Testis (tissue), 2 donors: ENCODE measurements at regions not wholly inside any gene's neighbourhood (a gene's known extent, or its start where the extent isn't known, plus 50 kb on each side); places are given as distances from the start of the nearest gene placed in this dataset.

Source experiments
- DNase-seq: peaks from one replicate; pipeline ENCODE4 v3.0.0-alpha.2; 2019
- H3K27ac ChIP-seq, 2 donors: fragments of 200-600 bp; sonication (generic); one replicate each; pipeline ENCODE4 v1.5.1; 2019
- H3K27me3 ChIP-seq: fragments of 200-600 bp; sonication (generic); one replicate; pipeline ENCODE4 v1.5.1; 2019
- H3K36me3 ChIP-seq: fragments of 200-600 bp; sonication (generic); one replicate; pipeline ENCODE4 v1.5.1; 2017; ENCODE audit warnings: low read depth; ENCODE audit errors: missing control alignments
- H3K4me1 ChIP-seq: fragments of 200-600 bp; sonication (generic); one replicate; pipeline ENCODE4 v1.5.1; 2019
- H3K4me3 ChIP-seq, 2 donors: fragments of 200-600 bp; sonication (generic); one replicate each; pipeline ENCODE4 v1.5.1; 2017 to 2019
- H3K9me3 ChIP-seq: fragments of 200-600 bp; sonication (generic); one replicate; pipeline ENCODE4 v1.5.1; 2017
- CTCF ChIP-seq, 3 experiments: fragments of 450-650 bp in 2 of 3; fragments of 200-600 bp in 1 of 3; sonication (generic) in 1 of 3; IDR thresholded peaks; one replicate each; pipeline ENCODE4 v1.5.1; 2016 to 2019; ENCODE audit warnings: antibody characterized with exemption in 3 of 3, mild to moderate bottlenecking in 2 of 3, moderate library complexity in 1 of 3
- POLR2A ChIP-seq: fragments of 450-650 bp; IDR thresholded peaks from one replicate; pipeline ENCODE4 v1.6.1; 2017; ENCODE audit warnings: antibody characterized with exemption, mild to moderate bottlenecking, moderate library complexity
- WGBS, 2 donors: methylation state at CpG; one replicate each; pipeline ENCODE4 v1.1.5; 2018; 5-methylcytosine and 5-hydroxymethylcytosine counted together
- intact Hi-C: fragments of 100-400 bp; cut with DNase I; formaldehyde crosslinking; loops from one replicate; pipeline ENCODE4 v1.15.1; 2023; ENCODE audit warnings: low total_unique reads

GRCh38 chr15:96410175-96411055 lies 79.9 kb downstream of the NR2F2 start:
- H3K36me3 ChIP-seq, result no peaks in the 10 kb centered on the region
- WGBS, 2 donors, result 38 to 42% methylated on average over 16 of the region's 16 CpGs
- no peak for DNase-seq
- intact Hi-C loops, result no loop called here
- H3K9me3 ChIP-seq, result no peaks in the 10 kb centered on the region
- no peaks in the 10 kb centered on the region for H3K27me3 ChIP-seq
- H3K27ac ChIP-seq, result no peak overlapping the region
- no peak for TF ChIP-seq POLR2A
- no peak for TF ChIP-seq CTCF (IDR thresholded peaks at IDR 0.05)
- peaks cover 5% of the 10 kb centered on the region for H3K4me1 ChIP-seq
- H3K4me3 ChIP-seq, result no peak overlapping the region

- H3K36me3 ChIP-seq, result no peaks in the 10 kb centered on the region
- 60 to 69% methylated on average over 9 of the region's 9 CpGs for WGBS, 2 donors
- H3K9me3 ChIP-seq, result no peaks in the 10 kb centered on the region
- peaks cover 5% of the 10 kb centered on the region for H3K4me1 ChIP-seq
- H3K4me3 ChIP-seq, result no peak overlapping the region
- intact Hi-C loops, result no loop called here
- no peak for DNase-seq
- H3K27ac ChIP-seq, result no peak overlapping the region
- TF ChIP-seq POLR2A (no peak), CTCF (IDR thresholded peaks at IDR 0.05) (no peak)
- no peaks in the 10 kb centered on the region for H3K27me3 ChIP-seq
Observed at GRCh38 chr15:96411056-96412031, 80.8 kb downstream of the NR2F2 start.

GRCh38 chr15:96412045-96412905 lies 81.8 kb downstream of the NR2F2 start:
- no peak overlapping the region for H3K27ac ChIP-seq
- peaks cover 9% of the 10 kb centered on the region for H3K4me1 ChIP-seq
- H3K27me3 ChIP-seq, result no peaks in the 10 kb centered on the region
- no peak for DNase-seq
- TF ChIP-seq POLR2A (no peak), CTCF (IDR thresholded peaks at IDR 0.05) (no peak)
- H3K36me3 ChIP-seq, result no peaks in the 10 kb centered on the region
- no peaks in the 10 kb centered on the region for H3K9me3 ChIP-seq
- intact Hi-C loops, result no loop called here
- H3K4me3 ChIP-seq, result no peak overlapping the region
- WGBS, 2 donors, result 61 to 73% methylated on average over 6 of the region's 6 CpGs

GRCh38 chr15:96412906-96413231 lies 82.4 kb downstream of the NR2F2 start:
- TF ChIP-seq POLR2A, result no peak
- no peak for TF ChIP-seq CTCF (IDR thresholded peaks at IDR 0.05)
- intact Hi-C loops, result no loop called here
- H3K27me3 ChIP-seq, result no peaks in the 10 kb centered on the region

More at GRCh38 chr15:96412906-96413231, 82.4 kb downstream of the NR2F2 start:
- Histone ChIP-seq H3K9me3 (no peaks in the 10 kb centered on the region), H3K36me3 (no peaks in the 10 kb centered on the region), H3K27ac (no peak overlapping the region), H3K4me3 (no peak overlapping the region), H3K4me1 (peaks cover 9% of the 10 kb centered on the region)
- DNase-seq, result no peak
- WGBS, 2 donors, result 76 to 78% methylated on average over 1 of the region's 1 CpG
